ENCODE measurements at regions not wholly inside any gene's neighbourhood (a gene's known extent, or its start where the extent isn't known, plus 50 kb on each side); places are given as distances from the start of the nearest gene placed in this dataset.

- TF ChIP-seq ZNF18 (CRISPR knock-in tag; IDR thresholded peaks at IDR 0.05; ENCODE audit: insufficient replicate concordance) = no peak
- no peak for TF ChIP-seq SNAI1 (CRISPR knock-in tag; IDR thresholded peaks at IDR 0.05; ENCODE audit: borderline replicate concordance)
- TF ChIP-seq, protein P1, sequence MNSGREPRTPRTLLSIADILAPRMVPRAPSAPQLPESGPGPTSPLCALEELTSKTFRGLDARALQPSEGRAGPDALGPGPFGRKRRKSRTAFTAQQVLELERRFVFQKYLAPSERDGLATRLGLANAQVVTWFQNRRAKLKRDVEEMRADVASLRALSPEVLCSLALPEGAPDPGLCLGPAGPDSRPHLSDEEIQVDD (CRISPR knock-in tag; IDR thresholded peaks at IDR 0.05; ENCODE audit: borderline replicate concordance) = no peak
- no peak for TF ChIP-seq ATF2 (CRISPR knock-in tag; IDR thresholded peaks at IDR 0.05)
- TF ChIP-seq GMEB2 (CRISPR knock-in tag; IDR thresholded peaks at IDR 0.05; ENCODE audit: low read depth) = no peak
- TF ChIP-seq, protein P2, sequence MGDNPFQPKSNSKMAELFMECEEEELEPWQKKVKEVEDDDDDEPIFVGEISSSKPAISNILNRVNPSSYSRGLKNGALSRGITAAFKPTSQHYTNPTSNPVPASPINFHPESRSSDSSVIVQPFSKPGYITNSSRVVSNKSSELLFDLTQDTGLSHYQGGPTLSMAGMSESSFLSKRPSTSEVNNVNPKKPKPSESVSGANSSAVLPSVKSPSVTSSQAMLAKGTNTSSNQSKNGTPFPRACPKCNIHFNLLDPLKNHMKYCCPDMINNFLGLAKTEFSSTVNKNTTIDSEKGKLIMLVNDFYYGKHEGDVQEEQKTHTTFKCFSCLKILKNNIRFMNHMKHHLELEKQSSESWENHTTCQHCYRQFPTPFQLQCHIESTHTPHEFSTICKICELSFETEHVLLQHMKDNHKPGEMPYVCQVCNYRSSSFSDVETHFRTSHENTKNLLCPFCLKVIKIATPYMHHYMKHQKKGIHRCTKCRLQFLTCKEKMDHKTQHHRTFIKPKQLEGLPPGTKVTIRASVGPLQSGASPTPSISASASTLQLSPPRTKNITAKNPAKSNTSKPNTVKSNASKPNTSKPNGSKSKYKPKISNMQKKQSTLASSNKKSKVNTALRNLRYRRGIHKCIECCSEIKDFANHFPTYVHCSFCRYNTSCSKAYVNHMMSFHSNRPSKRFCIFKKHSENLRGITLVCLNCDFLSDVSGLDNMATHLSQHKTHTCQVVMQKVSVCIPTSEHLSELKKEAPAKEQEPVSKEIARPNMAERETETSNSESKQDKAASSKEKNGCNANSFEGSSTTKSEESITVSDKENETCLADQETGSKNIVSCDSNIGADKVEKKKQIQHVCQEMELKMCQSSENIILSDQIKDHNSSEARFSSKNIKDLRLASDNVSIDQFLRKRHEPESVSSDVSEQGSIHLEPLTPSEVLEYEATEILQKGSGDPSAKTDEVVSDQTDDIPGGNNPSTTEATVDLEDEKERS (CRISPR knock-in tag; IDR thresholded peaks at IDR 0.05) = no peak
- no peak for TF ChIP-seq DNMT3B (CRISPR knock-in tag; conservative IDR thresholded peaks at IDR 0.05)
- TF ChIP-seq EHMT2 (IDR thresholded peaks at IDR 0.05; ENCODE audit: borderline replicate concordance, low read depth, low read length) = no peak
- TF ChIP-seq MTA3 (CRISPR knock-in tag; IDR thresholded peaks at IDR 0.05) = no peak
- TF ChIP-seq KDM4B (CRISPR knock-in tag; IDR thresholded peaks at IDR 0.05) = no peak
- no peak for TF ChIP-seq SPEN (CRISPR knock-in tag; IDR thresholded peaks at IDR 0.05; ENCODE audit: low read depth)
- TF ChIP-seq ATM (IDR thresholded peaks at IDR 0.05; ENCODE audit: borderline replicate concordance) = no peak
- no peak for TF ChIP-seq CREB1 (IDR thresholded peaks at IDR 0.05)
- TF ChIP-seq CREB1 (CRISPR knock-in tag; IDR thresholded peaks at IDR 0.05) = no peak
- no peak for TF ChIP-seq ZNF441 (CRISPR knock-in tag; IDR thresholded peaks at IDR 0.05; ENCODE audit: borderline replicate concordance)
- TF ChIP-seq PHF21A (CRISPR knock-in tag; IDR thresholded peaks at IDR 0.05) = peak; percentile 74; the same call in 1 of the 2 replicates
- no peak for TF ChIP-seq CEBPG (CRISPR knock-in tag; IDR thresholded peaks at IDR 0.05)
- no peak for TF ChIP-seq U2AF2 (IDR thresholded peaks at IDR 0.05; ENCODE audit: low read depth, low read length)
- no peak for TF ChIP-seq ZNF576 (CRISPR knock-in tag; IDR thresholded peaks at IDR 0.05)
- no peak for TF ChIP-seq REXO4 (CRISPR knock-in tag; IDR thresholded peaks at IDR 0.05; ENCODE audit: borderline replicate concordance)
- TF ChIP-seq ZNF337 (CRISPR knock-in tag; IDR thresholded peaks at IDR 0.05; ENCODE audit: borderline replicate concordance, low read depth) = no peak
- TF ChIP-seq MYNN (CRISPR knock-in tag; IDR thresholded peaks at IDR 0.05; ENCODE audit: low read depth) = no peak
These were observed 55.8 kb upstream of the GSE1 start (continued) for GRCh38 chr16:85557083-85557970.
